SK-N-SH (cell line): ENCODE measurements at regions not wholly inside any gene's neighbourhood (a gene's known extent, or its start where the extent isn't known, plus 50 kb on each side); places are given as distances from the start of the nearest gene placed in this dataset.

Experiments
- CTCF ChIA-PET: fragments of 300-600, 350-600 bp; formaldehyde crosslinking; extraction: SDS; loops from one replicate; lab custom pipeline; 2021; lab: Yijun Ruan, JAX
- POLR2A ChIA-PET: fragments of 350-600 bp; sonication (Branson Sonifier 250); formaldehyde crosslinking; extraction: SDS; loops from one replicate; lab custom pipeline; 2020; ENCODE audit warnings: antibody characterized with exemption, inconsistent platforms; lab: Yijun Ruan, JAX
- DNase-seq: peaks from one replicate; pipeline ENCODE4 v3.0.0; 2012
- H2AFZ ChIP-seq: fragments of 200-600 bp; sonication (generic); 2 replicates; pipeline ENCODE4 v1.8.1; 2016; ENCODE audit warnings: antibody characterized with exemption, mild to moderate bottlenecking, low read depth
- H3F3A ChIP-seq: fragments of 200-600 bp; sonication (generic); replicated peaks from 2 replicates; pipeline ENCODE3; 2016; ENCODE audit warnings: antibody characterized with exemption, mild to moderate bottlenecking; ENCODE audit not compliant: insufficient read depth
- H3K27ac ChIP-seq, 2 experiments: fragments of 200-500 bp in 1 of 2; fragments of 200-600 bp in 1 of 2; sonication (Bioruptor generic) in 1 of 2; sonication (generic), shearing (Covaris generic) in 1 of 2; 2 replicates each; pipeline versions ENCODE4 v1.5.1 to v1.6.1; 2014 to 2016; ENCODE audit warnings: low read depth in 2 of 2, inconsistent platforms in 1 of 2, low read length in 1 of 2, mild to moderate bottlenecking in 1 of 2, mixed read lengths in 1 of 2
- H3K27me3 ChIP-seq: fragments of 200-600 bp; sonication (generic), shearing (Covaris generic); 2 replicates; pipeline ENCODE4 v1.6.1; 2016; ENCODE audit warnings: mixed run types; ENCODE audit not compliant: insufficient read depth
- H3K36me3 ChIP-seq, 2 experiments: fragments of 200-500 bp in 1 of 2; fragments of 200-600 bp in 1 of 2; sonication (Bioruptor generic) in 1 of 2; sonication (generic) in 1 of 2; replicated peaks in 1 of 2; 2 replicates each; pipeline versions ENCODE3 to v1.5.1; 2014 to 2016; ENCODE audit warnings: low read length in 1 of 2, mild to moderate bottlenecking in 1 of 2; ENCODE audit not compliant: insufficient read depth in 2 of 2, control insufficient read depth in 1 of 2
- H3K4me1 ChIP-seq, 2 experiments: fragments of 200-500 bp in 1 of 2; fragments of 200-600 bp in 1 of 2; sonication (Bioruptor generic) in 1 of 2; sonication (generic), shearing (Covaris generic) in 1 of 2; 2 replicates each; pipeline versions ENCODE4 v1.5.1 to v1.6.1; 2014 to 2016; ENCODE audit warnings: low read depth in 1 of 2, low read length in 1 of 2, mixed run types in 1 of 2; ENCODE audit not compliant: insufficient read depth in 2 of 2, control insufficient read depth in 1 of 2
- H3K4me2 ChIP-seq: fragments of 200-600 bp; sonication (generic), shearing (Covaris generic); 2 replicates; pipeline ENCODE4 v1.6.1; 2017; ENCODE audit warnings: mixed run types
- H3K4me3 ChIP-seq, 2 experiments: fragments of 200-500 bp in 1 of 2; fragments of 200-600 bp in 1 of 2; sonication (Bioruptor generic) in 1 of 2; sonication (generic), shearing (Covaris generic) in 1 of 2; 2 replicates each; pipeline versions ENCODE4 v1.5.1 to v1.8.1; 2014 to 2016; ENCODE audit warnings: low read depth in 2 of 2, inconsistent platforms in 1 of 2, low read length in 1 of 2, mild to moderate bottlenecking in 1 of 2, mixed read lengths in 1 of 2, moderate library complexity in 1 of 2
- H3K79me2 ChIP-seq: fragments of 200-600 bp; sonication (generic); 2 replicates; pipeline ENCODE4 v1.8.1; 2017; ENCODE audit warnings: mild to moderate bottlenecking; ENCODE audit not compliant: insufficient read depth
- H3K9ac ChIP-seq: fragments of 200-600 bp; sonication (generic); 2 replicates; pipeline ENCODE4 v1.6.1; 2017; ENCODE audit warnings: mixed run types
- H3K9me2 ChIP-seq: fragments of 200-600 bp; sonication (generic); 2 replicates; pipeline ENCODE4 v1.6.1; 2017; ENCODE audit warnings: mixed run types
- H3K9me3 ChIP-seq: fragments of 200-600 bp; sonication (generic); 2 replicates; pipeline ENCODE4 v1.6.1; 2017; ENCODE audit warnings: mixed run types, mild to moderate bottlenecking, moderate library complexity
- H4K20me1 ChIP-seq: fragments of 200-600 bp; sonication (generic); 2 replicates; pipeline ENCODE4 v1.6.1; 2017; ENCODE audit warnings: mild to moderate bottlenecking, mixed run types; ENCODE audit not compliant: insufficient read depth
- FOSL2 ChIP-seq: IDR thresholded peaks from 2 replicates; pipeline ENCODE4 v1.4.0; 2012; ENCODE audit warnings: low read depth, mild to moderate bottlenecking, moderate library complexity, borderline replicate concordance
- FOXJ3 ChIP-seq: sonication (generic); formaldehyde crosslinking; IDR thresholded peaks from 2 replicates; pipeline ENCODE4 v1.5.1; 2020; ENCODE audit warnings: mild to moderate bottlenecking, missing genetic modification reagents
- FOXM1 ChIP-seq: IDR thresholded peaks from 2 replicates; pipeline ENCODE4 v1.4.0; 2012; ENCODE audit warnings: low read depth, mild to moderate bottlenecking
- JUND ChIP-seq: IDR thresholded peaks from 2 replicates; pipeline ENCODE4 v1.4.0; 2012
- MEF2A ChIP-seq: IDR thresholded peaks from 2 replicates; pipeline ENCODE4 v1.4.0; 2012; ENCODE audit warnings: low read depth, borderline replicate concordance
- MXI1 ChIP-seq: IDR thresholded peaks from 2 replicates; pipeline ENCODE4 v1.6.1; 2012; ENCODE audit warnings: mild to moderate bottlenecking, low read depth, low read length, improper control_type of control experiment
- NFIC ChIP-seq: IDR thresholded peaks from 2 replicates; pipeline ENCODE4 v1.4.0; 2012; ENCODE audit warnings: borderline replicate concordance
- NRF1 ChIP-seq: IDR thresholded peaks from 2 replicates; pipeline ENCODE4 v1.6.1; 2012; ENCODE audit warnings: low read depth, mild to moderate bottlenecking, low read length
- RFX5 ChIP-seq: IDR thresholded peaks from 2 replicates; pipeline ENCODE4 v1.6.1; 2012; ENCODE audit warnings: mild to moderate bottlenecking, improper control_type of control experiment, low read length
- SIN3A ChIP-seq: IDR thresholded peaks from 2 replicates; pipeline ENCODE4 v1.6.1; 2012; ENCODE audit warnings: low read depth, mild to moderate bottlenecking, low read length, moderate library complexity, borderline replicate concordance
- SMC3 ChIP-seq: IDR thresholded peaks from 2 replicates; pipeline ENCODE4 v1.6.1; 2012; ENCODE audit warnings: low read depth, low read length, improper control_type of control experiment
- TAF1 ChIP-seq: IDR thresholded peaks from 2 replicates; pipeline ENCODE4 v1.6.1; 2012; ENCODE audit warnings: low read depth, mild to moderate bottlenecking, low read length, moderate library complexity, borderline replicate concordance
- TCF12 ChIP-seq: IDR thresholded peaks from 2 replicates; pipeline ENCODE4 v1.4.0; 2012
- TEAD4 ChIP-seq: IDR thresholded peaks from 2 replicates; pipeline ENCODE4 v1.4.0; 2012; ENCODE audit warnings: mild to moderate bottlenecking, borderline replicate concordance; ENCODE audit not compliant: insufficient read depth
- YY1 ChIP-seq: IDR thresholded peaks from 2 replicates; pipeline ENCODE4 v1.4.0; 2012; ENCODE audit warnings: low read depth, mild to moderate bottlenecking
- WGBS: methylation state at CpG from one replicate; pipeline ENCODE4 v1.1.6; 2017; ENCODE audit warnings: low lambda C conversion rate; 5-methylcytosine and 5-hydroxymethylcytosine counted together
- TF ChIP-seq, protein P1 (sequence below): fragments of 150-350 bp; IDR thresholded peaks from 2 replicates; pipeline ENCODE4 v1.6.1; 2016; ENCODE audit warnings: mild to moderate bottlenecking, low read depth, low read length
- TF ChIP-seq, protein P2 (sequence below): IDR thresholded peaks from 2 replicates; pipeline ENCODE4 v1.4.0; 2012; ENCODE audit warnings: low read depth
- TF ChIP-seq, protein P3 (sequence below): fragments of 150-350 bp; IDR thresholded peaks from 2 replicates; pipeline ENCODE4 v1.6.1; 2017; ENCODE audit warnings: antibody characterized with exemption, low read length, low read depth, borderline replicate concordance
- TF ChIP-seq, protein P4 (sequence below): IDR thresholded peaks from 2 replicates; pipeline ENCODE4 v1.4.0; 2012; ENCODE audit warnings: low read depth, borderline replicate concordance
- TF ChIP-seq, protein P5 (sequence below): fragments of 200-600 bp; sonication (generic); IDR thresholded peaks from 2 replicates; pipeline ENCODE4 v1.6.1; 2017; ENCODE audit warnings: antibody characterized with exemption, mild to moderate bottlenecking, moderate library complexity

DNA sequence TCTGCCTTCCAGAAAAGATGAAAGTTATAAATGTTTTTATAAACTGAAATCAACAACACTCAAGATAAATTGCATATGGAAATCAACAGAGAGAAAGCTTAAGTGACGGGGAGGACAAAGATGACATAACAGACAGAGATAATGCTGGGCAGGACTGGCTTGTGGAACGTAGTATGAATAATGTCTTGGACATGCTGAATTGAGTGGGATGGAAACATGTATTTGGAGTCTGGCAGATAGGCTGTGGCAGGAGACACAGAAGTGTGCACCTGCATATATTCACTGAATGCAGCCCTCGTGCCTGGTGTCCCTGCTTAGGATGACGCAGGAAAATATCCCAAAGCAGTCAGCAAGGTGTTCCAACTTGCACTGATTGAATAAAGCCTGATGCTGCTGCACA, 318.2 kb downstream of the CBLN2 start:
- Histone ChIP-seq H2AFZ (no peak overlapping the region), H3K27me3 (no peaks in the 10 kb centered on the region), H3K79me2 (no peaks in the 10 kb centered on the region), H3K9me2 (no peaks in the 10 kb centered on the region), H3K36me3 (no peaks in the 10 kb centered on the region), H3K4me2 (no peak overlapping the region), H4K20me1 (no peaks in the 10 kb centered on the region), H3K4me1 (peaks cover 0 to 2% of the 10 kb centered on the region in 2 experiments; a peak in 2 of 4 replicates), H3F3A (no peaks in the 10 kb centered on the region), H3K4me3 (no peak overlapping the region), H3K27ac (no peak overlapping the region), H3K9ac (no peak overlapping the region), H3K9me3 (no peaks in the 10 kb centered on the region)
- no peak for TF ChIP-seq TEAD4
- TF ChIP-seq, protein P1, sequence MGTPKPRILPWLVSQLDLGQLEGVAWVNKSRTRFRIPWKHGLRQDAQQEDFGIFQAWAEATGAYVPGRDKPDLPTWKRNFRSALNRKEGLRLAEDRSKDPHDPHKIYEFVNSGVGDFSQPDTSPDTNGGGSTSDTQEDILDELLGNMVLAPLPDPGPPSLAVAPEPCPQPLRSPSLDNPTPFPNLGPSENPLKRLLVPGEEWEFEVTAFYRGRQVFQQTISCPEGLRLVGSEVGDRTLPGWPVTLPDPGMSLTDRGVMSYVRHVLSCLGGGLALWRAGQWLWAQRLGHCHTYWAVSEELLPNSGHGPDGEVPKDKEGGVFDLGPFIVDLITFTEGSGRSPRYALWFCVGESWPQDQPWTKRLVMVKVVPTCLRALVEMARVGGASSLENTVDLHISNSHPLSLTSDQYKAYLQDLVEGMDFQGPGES, result no peak
- no peak for TF ChIP-seq NFIC
- no peak for TF ChIP-seq SIN3A
- no peak for TF ChIP-seq TCF12
- TF ChIP-seq FOXM1, result no peak
- TF ChIP-seq, protein P2, sequence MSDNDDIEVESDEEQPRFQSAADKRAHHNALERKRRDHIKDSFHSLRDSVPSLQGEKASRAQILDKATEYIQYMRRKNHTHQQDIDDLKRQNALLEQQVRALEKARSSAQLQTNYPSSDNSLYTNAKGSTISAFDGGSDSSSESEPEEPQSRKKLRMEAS, result no peak
- no peak for TF ChIP-seq MXI1
- TF ChIP-seq NRF1, result no peak
- no peak for TF ChIP-seq FOSL2
- no peak for TF ChIP-seq TAF1
- TF ChIP-seq, protein P3, sequence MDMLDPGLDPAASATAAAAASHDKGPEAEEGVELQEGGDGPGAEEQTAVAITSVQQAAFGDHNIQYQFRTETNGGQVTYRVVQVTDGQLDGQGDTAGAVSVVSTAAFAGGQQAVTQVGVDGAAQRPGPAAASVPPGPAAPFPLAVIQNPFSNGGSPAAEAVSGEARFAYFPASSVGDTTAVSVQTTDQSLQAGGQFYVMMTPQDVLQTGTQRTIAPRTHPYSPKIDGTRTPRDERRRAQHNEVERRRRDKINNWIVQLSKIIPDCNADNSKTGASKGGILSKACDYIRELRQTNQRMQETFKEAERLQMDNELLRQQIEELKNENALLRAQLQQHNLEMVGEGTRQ, result no peak
- no peak for TF ChIP-seq YY1
- ChIA-PET CTCF (no interaction called here), POLR2A (no interaction called here)
- no peak for DNase-seq
- WGBS, result 54% methylated on average over 4 of the region's 4 CpGs

DNA sequence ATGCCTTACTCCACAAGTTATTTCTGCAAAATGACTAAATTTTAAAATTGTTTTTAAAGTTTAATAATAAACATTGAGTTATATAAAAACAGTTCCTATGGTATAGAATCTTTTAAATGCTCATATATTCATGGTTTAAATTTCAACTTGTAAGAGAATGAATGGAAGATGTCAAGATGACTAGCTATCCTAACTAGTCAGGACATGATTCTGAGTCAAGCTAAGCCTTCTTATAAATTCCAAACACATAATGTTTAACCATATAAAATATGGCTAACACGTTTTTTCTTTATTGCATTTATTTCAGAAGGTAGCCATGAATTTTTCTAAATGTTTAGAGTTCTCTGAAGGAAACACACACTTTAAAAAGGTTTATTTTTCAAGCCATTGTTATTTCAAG, 320.4 kb downstream of the CBLN2 start:
- H3F3A ChIP-seq, result no peaks in the 10 kb centered on the region
- ChIA-PET POLR2A (no interaction called here), CTCF (no interaction called here)
- H4K20me1 ChIP-seq, result no peaks in the 10 kb centered on the region
- WGBS, result 9% methylated on average over 1 of the region's 1 CpG
- no peak overlapping the region for H3K4me2 ChIP-seq
- peaks cover 0 to 2% of the 10 kb centered on the region in 2 experiments; a peak in 2 of 4 replicates for H3K4me1 ChIP-seq
- no peak overlapping the region for H2AFZ ChIP-seq
- H3K4me3 ChIP-seq, result no peak overlapping the region
- H3K36me3 ChIP-seq, result no peaks in the 10 kb centered on the region
- H3K27ac ChIP-seq, result no peak overlapping the region
- H3K9ac ChIP-seq, result no peak overlapping the region
- TF ChIP-seq, protein P1, result no peak
- TF ChIP-seq, protein P4, sequence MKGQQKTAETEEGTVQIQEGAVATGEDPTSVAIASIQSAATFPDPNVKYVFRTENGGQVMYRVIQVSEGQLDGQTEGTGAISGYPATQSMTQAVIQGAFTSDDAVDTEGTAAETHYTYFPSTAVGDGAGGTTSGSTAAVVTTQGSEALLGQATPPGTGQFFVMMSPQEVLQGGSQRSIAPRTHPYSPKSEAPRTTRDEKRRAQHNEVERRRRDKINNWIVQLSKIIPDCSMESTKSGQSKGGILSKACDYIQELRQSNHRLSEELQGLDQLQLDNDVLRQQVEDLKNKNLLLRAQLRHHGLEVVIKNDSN, result no peak
- no peak for TF ChIP-seq JUND
- no peak for TF ChIP-seq MXI1
- TF ChIP-seq, protein P5, sequence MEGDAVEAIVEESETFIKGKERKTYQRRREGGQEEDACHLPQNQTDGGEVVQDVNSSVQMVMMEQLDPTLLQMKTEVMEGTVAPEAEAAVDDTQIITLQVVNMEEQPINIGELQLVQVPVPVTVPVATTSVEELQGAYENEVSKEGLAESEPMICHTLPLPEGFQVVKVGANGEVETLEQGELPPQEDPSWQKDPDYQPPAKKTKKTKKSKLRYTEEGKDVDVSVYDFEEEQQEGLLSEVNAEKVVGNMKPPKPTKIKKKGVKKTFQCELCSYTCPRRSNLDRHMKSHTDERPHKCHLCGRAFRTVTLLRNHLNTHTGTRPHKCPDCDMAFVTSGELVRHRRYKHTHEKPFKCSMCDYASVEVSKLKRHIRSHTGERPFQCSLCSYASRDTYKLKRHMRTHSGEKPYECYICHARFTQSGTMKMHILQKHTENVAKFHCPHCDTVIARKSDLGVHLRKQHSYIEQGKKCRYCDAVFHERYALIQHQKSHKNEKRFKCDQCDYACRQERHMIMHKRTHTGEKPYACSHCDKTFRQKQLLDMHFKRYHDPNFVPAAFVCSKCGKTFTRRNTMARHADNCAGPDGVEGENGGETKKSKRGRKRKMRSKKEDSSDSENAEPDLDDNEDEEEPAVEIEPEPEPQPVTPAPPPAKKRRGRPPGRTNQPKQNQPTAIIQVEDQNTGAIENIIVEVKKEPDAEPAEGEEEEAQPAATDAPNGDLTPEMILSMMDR, result no peak
- TF ChIP-seq MEF2A, result no peak
- no peak for TF ChIP-seq FOXJ3 (CRISPR knock-in tag)
- TF ChIP-seq, protein P3, result no peak
- TF ChIP-seq TCF12, result no peak
- no peak for TF ChIP-seq TEAD4
- TF ChIP-seq FOXM1, result no peak
- no peak for TF ChIP-seq RFX5
- no peak for TF ChIP-seq YY1
- TF ChIP-seq SMC3, result no peak
- no peak for TF ChIP-seq NFIC
- no peaks in the 10 kb centered on the region for H3K9me3 ChIP-seq
- H3K27me3 ChIP-seq, result no peaks in the 10 kb centered on the region
- H3K9me2 ChIP-seq, result no peaks in the 10 kb centered on the region
- no peaks in the 10 kb centered on the region; the same call in 1 of the 2 replicates for H3K79me2 ChIP-seq
- no peak for DNase-seq
